Testis (tissue), 2 donors: ENCODE measurements at regions not wholly inside any gene's neighbourhood (a gene's known extent, or its start where the extent isn't known, plus 50 kb on each side); places are given as distances from the start of the nearest gene placed in this dataset.

Experiments
- CTCF ChIP-seq, 3 experiments: fragments of 450-650 bp in 2 of 3; fragments of 200-600 bp in 1 of 3; sonication (generic) in 1 of 3; IDR thresholded peaks; one replicate each; pipeline ENCODE4 v1.5.1; 2016 to 2019; ENCODE audit warnings: antibody characterized with exemption in 3 of 3, mild to moderate bottlenecking in 2 of 3, moderate library complexity in 1 of 3
- POLR2A ChIP-seq: fragments of 450-650 bp; IDR thresholded peaks from one replicate; pipeline ENCODE4 v1.6.1; 2017; ENCODE audit warnings: antibody characterized with exemption, mild to moderate bottlenecking, moderate library complexity

GRCh38 chr15:99511866-99512661 lies 53.7 kb upstream of the MEF2A start:
- TF ChIP-seq CTCF (IDR thresholded peaks at IDR 0.05) (no peak), POLR2A (no peak)
